RCC 7860 (cell line): ENCODE measurements at regions not wholly inside any gene's neighbourhood (a gene's known extent, or its start where the extent isn't known, plus 50 kb on each side); places are given as distances from the start of the nearest gene placed in this dataset.
"Not testable (repeated sequence)": the region's sequence is repeated elsewhere in the genome, so short reads cannot be mapped to it uniquely, and the experiment has no call there.

ENCODE experiments used
- DNase-seq: peaks from one replicate; pipeline ENCODE4 v3.0.0-alpha.2; 2015; ENCODE audit warnings: low spot score
- FAIRE-seq: peaks from 2 replicates; lab custom pipeline; 2012; peaks lifted over from hg19 to GRCh38; lab: Jason Lieb, UNC

DNA sequence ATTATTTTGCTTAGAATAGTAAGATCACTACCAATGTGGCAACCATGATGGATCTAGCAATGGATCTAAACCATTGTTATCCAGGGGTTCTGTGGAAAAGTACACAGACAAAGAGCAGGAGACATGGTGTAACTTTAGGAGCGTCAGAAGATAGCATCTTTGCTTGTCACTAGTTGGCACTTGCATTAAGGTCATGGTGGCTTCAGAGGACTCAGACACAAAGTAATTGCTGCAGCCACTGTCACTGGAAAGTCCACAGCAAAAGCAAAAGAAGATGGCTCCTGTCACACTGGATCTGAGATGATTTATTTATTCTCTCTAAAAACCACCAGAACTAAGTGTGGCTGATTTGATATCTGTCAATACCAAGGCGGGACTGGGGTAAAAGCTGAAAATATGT is 93.3 kb upstream of the PCDH20 start:
- no peak for DNase-seq
- no peak for FAIRE-seq

- DNase-seq, result no peak
- FAIRE-seq, result no peak
These were observed 84.5 kb upstream of the PCDH20 start for GRCh38 chr13:61500176-61500575.

DNA sequence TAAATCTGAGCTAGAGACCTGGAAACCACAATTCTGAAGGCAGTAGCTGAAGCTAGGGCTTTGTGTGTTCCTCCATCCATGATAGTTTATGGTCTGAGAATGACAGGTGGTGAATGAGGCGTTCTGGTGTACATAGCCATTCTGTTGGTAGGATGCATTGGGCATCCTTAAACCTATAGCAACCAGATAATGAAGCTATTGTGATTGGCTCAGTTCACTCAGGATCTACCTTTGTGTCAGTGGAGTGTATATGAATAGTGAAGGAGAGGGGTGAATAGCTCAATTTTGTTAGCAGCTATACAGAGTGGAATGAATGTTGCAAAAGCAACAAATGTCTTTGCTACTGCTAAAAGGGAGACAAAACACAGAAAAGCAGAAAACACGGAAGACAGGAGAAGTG is 80.0 kb upstream of the PCDH20 start:
- FAIRE-seq (no peak), DNase-seq (no peak)

GRCh38 chr13:61493556-61493955 is 77.9 kb upstream of the PCDH20 start:
- not testable (repeated sequence) for DNase-seq, FAIRE-seq

- DNase-seq, result no peak
- no peak for FAIRE-seq
These were observed 70.8 kb upstream of the PCDH20 start for GRCh38 chr13:61486496-61486895.

DNA sequence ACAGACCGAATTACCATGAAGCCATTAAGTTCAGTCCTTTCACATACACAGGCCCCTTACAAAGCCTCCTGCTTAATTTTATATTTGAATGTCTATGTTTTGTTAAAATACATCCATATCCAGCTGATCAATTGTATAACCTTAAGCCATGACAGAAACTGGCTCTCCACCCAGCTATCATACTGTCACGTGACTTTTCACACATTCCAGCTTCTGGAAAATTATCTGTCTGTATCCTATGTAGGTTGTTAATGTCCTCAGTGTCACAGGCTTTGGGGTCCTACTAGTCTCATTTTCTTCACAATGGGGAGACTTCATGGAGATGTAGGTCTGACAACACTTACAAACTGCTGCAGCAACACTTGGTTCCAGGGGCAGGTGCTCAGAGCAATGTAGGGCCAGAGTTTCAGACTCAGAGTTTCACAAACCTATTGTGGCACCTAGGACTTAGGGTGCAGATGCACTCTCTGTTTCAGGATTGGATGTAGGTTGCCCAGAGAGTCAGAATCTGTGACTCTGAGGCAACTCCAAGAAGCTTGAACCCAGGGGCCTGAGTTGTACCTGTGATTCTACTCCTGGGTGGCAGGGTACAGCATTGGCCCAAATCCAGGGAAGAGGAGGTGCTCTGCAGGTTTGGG is 69.6 kb upstream of the PCDH20 start:
- FAIRE-seq, result no peak
- no peak for DNase-seq

DNA sequence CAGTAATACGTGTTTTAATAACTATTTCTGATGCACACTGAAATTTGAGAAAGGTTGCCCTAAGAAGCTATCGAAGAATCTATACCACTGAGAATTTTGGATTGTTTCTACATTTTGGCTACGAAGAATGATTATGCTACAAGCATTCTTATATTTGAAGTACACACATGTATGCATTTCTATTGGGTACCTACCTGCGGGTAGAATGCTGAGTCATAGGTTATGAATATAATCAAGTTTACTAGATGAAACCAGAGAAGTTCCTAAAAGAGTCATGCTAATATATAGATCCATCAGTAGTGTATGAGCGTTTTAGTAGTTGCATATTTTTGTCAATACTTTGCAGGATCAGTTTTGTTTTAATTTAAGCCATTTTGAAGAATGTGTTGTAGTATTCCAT is 62.0 kb upstream of the PCDH20 start:
- DNase-seq (no peak), FAIRE-seq (no peak)

DNA sequence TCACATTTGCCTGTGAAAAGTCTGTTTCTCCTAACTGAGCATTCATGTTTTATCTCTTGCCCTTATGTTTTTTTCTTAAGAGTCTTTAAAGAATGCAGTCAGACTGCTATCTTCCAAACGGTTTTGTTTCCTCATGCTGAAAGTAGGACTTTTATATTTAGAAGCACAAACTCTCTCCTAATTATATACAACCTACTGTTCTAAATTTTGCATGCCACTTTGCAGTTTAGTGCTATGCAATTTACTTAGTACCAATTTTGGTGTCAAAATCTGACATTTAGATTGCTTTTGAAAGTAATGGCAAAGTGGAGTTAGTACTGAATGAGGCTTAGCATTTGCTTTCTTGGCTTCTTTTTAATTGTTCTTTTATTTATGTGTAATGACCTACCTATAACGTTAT is 55.1 kb upstream of the PCDH20 start:
- DNase-seq (no peak), FAIRE-seq (no peak)

- FAIRE-seq (no peak), DNase-seq (no peak)
These were observed 50.6 kb upstream of the PCDH20 start for GRCh38 chr13:61466280-61466679.
